ENCODE measurements at regions not wholly inside any gene's neighbourhood (a gene's known extent, or its start where the extent isn't known, plus 50 kb on each side); places are given as distances from the start of the nearest gene placed in this dataset.

- H3K4me1 ChIP-seq (ENCODE audit: control insufficient read depth, low read depth, low read length) = peaks cover 3% of the 10 kb centered on the region
- H3K27me3 ChIP-seq (ENCODE audit: control insufficient read depth, insufficient read depth, low read length) = no peaks in the 10 kb centered on the region
- no peak overlapping the region for H3K27ac ChIP-seq (ENCODE audit: low read length)
- no peak overlapping the region for H3K4me3 ChIP-seq (ENCODE audit: low read length)
- H3K36me3 ChIP-seq (ENCODE audit: control insufficient read depth, low read depth, low read length) = no peaks in the 10 kb centered on the region
- no peak overlapping the region for H3K9ac ChIP-seq (ENCODE audit: low read length)
- H3K9me3 ChIP-seq (ENCODE audit: control insufficient read depth, low read depth, low read length) = no peaks in the 10 kb centered on the region
These were observed 105.9 kb downstream of the ANKRD7 start for GRCh38 chr7:118330388-118330787.

- H3K36me3 ChIP-seq (ENCODE audit: control insufficient read depth, low read depth, low read length) = no peaks in the 10 kb centered on the region
- no peaks in the 10 kb centered on the region for H3K9me3 ChIP-seq (ENCODE audit: control insufficient read depth, low read depth, low read length)
- H3K9ac ChIP-seq (ENCODE audit: low read length) = no peak overlapping the region
- H3K4me1 ChIP-seq (ENCODE audit: control insufficient read depth, low read depth, low read length) = peaks cover 8% of the 10 kb centered on the region
- no peaks in the 10 kb centered on the region for H3K27me3 ChIP-seq (ENCODE audit: control insufficient read depth, insufficient read depth, low read length)
- H3K27ac ChIP-seq (ENCODE audit: low read length) = no peak overlapping the region
- H3K4me3 ChIP-seq (ENCODE audit: low read length) = no peak overlapping the region
These were observed 122.2 kb downstream of the ANKRD7 start for GRCh38 chr7:118346748-118347147.

- Histone ChIP-seq H3K4me1 (ENCODE audit: control insufficient read depth, low read depth, low read length) (peaks cover 8% of the 10 kb centered on the region), H3K27ac (ENCODE audit: low read length) (no peak overlapping the region), H3K36me3 (ENCODE audit: control insufficient read depth, low read depth, low read length) (no peaks in the 10 kb centered on the region), H3K9ac (ENCODE audit: low read length) (no peak overlapping the region), H3K9me3 (ENCODE audit: control insufficient read depth, low read depth, low read length) (no peaks in the 10 kb centered on the region), H3K4me3 (ENCODE audit: low read length) (no peak overlapping the region), H3K27me3 (ENCODE audit: control insufficient read depth, insufficient read depth, low read length) (no peaks in the 10 kb centered on the region)
These were observed 125.1 kb downstream of the ANKRD7 start for GRCh38 chr7:118349604-118350003.

- Histone ChIP-seq H3K4me3 (ENCODE audit: low read length) (no peak overlapping the region), H3K4me1 (ENCODE audit: control insufficient read depth, low read depth, low read length) (peaks cover 8% of the 10 kb centered on the region), H3K27ac (ENCODE audit: low read length) (no peak overlapping the region), H3K27me3 (ENCODE audit: control insufficient read depth, insufficient read depth, low read length) (no peaks in the 10 kb centered on the region), H3K9me3 (ENCODE audit: control insufficient read depth, low read depth, low read length) (no peaks in the 10 kb centered on the region), H3K36me3 (ENCODE audit: control insufficient read depth, low read depth, low read length) (no peaks in the 10 kb centered on the region), H3K9ac (ENCODE audit: low read length) (no peak overlapping the region)
These were observed 125.8 kb downstream of the ANKRD7 start for GRCh38 chr7:118350260-118350659.

GRCh38 chr7:118352867-118353453 lies 128.5 kb downstream of the ANKRD7 start:
- no peak overlapping the region for H3K4me3 ChIP-seq (ENCODE audit: low read length)
- no peaks in the 10 kb centered on the region for H3K9me3 ChIP-seq (ENCODE audit: control insufficient read depth, low read depth, low read length)
- no peaks in the 10 kb centered on the region for H3K4me1 ChIP-seq (ENCODE audit: control insufficient read depth, low read depth, low read length)
- no peak overlapping the region for H3K27ac ChIP-seq (ENCODE audit: low read length)
- no peaks in the 10 kb centered on the region for H3K27me3 ChIP-seq (ENCODE audit: control insufficient read depth, insufficient read depth, low read length)
- H3K36me3 ChIP-seq (ENCODE audit: control insufficient read depth, low read depth, low read length) = no peaks in the 10 kb centered on the region
- H3K9ac ChIP-seq (ENCODE audit: low read length) = no peak overlapping the region

- no peaks in the 10 kb centered on the region for H3K27me3 ChIP-seq (ENCODE audit: control insufficient read depth, insufficient read depth, low read length)
- no peaks in the 10 kb centered on the region for H3K9me3 ChIP-seq (ENCODE audit: control insufficient read depth, low read depth, low read length)
- H3K9ac ChIP-seq (ENCODE audit: low read length) = no peak overlapping the region
- no peak overlapping the region for H3K4me3 ChIP-seq (ENCODE audit: low read length)
- no peaks in the 10 kb centered on the region for H3K36me3 ChIP-seq (ENCODE audit: control insufficient read depth, low read depth, low read length)
- no peak overlapping the region for H3K27ac ChIP-seq (ENCODE audit: low read length)
- no peaks in the 10 kb centered on the region for H3K4me1 ChIP-seq (ENCODE audit: control insufficient read depth, low read depth, low read length)
These were observed 141.9 kb downstream of the ANKRD7 start for GRCh38 chr7:118366363-118366762.

GRCh38 chr7:118368958-118369357 lies 144.5 kb downstream of the ANKRD7 start:
- Histone ChIP-seq H3K27me3 (ENCODE audit: control insufficient read depth, insufficient read depth, low read length) (no peaks in the 10 kb centered on the region), H3K9me3 (ENCODE audit: control insufficient read depth, low read depth, low read length) (no peaks in the 10 kb centered on the region), H3K9ac (ENCODE audit: low read length) (no peak overlapping the region), H3K4me3 (ENCODE audit: low read length) (no peak overlapping the region), H3K36me3 (ENCODE audit: control insufficient read depth, low read depth, low read length) (no peaks in the 10 kb centered on the region), H3K27ac (ENCODE audit: low read length) (no peak overlapping the region), H3K4me1 (ENCODE audit: control insufficient read depth, low read depth, low read length) (no peaks in the 10 kb centered on the region)

GRCh38 chr7:118369987-118370386 lies 145.5 kb downstream of the ANKRD7 start:
- no peaks in the 10 kb centered on the region for H3K9me3 ChIP-seq (ENCODE audit: control insufficient read depth, low read depth, low read length)
- H3K27ac ChIP-seq (ENCODE audit: low read length) = no peak overlapping the region
- H3K4me1 ChIP-seq (ENCODE audit: control insufficient read depth, low read depth, low read length) = no peaks in the 10 kb centered on the region
- H3K36me3 ChIP-seq (ENCODE audit: control insufficient read depth, low read depth, low read length) = no peaks in the 10 kb centered on the region
- H3K27me3 ChIP-seq (ENCODE audit: control insufficient read depth, insufficient read depth, low read length) = no peaks in the 10 kb centered on the region
- no peak overlapping the region for H3K9ac ChIP-seq (ENCODE audit: low read length)
- H3K4me3 ChIP-seq (ENCODE audit: low read length) = no peak overlapping the region

- H3K4me1 ChIP-seq (ENCODE audit: control insufficient read depth, low read depth, low read length) = no peaks in the 10 kb centered on the region
- no peak overlapping the region for H3K4me3 ChIP-seq (ENCODE audit: low read length)
- H3K27me3 ChIP-seq (ENCODE audit: control insufficient read depth, insufficient read depth, low read length) = no peaks in the 10 kb centered on the region
- no peaks in the 10 kb centered on the region for H3K9me3 ChIP-seq (ENCODE audit: control insufficient read depth, low read depth, low read length)
- H3K9ac ChIP-seq (ENCODE audit: low read length) = no peak overlapping the region
- H3K27ac ChIP-seq (ENCODE audit: low read length) = no peak overlapping the region
- H3K36me3 ChIP-seq (ENCODE audit: control insufficient read depth, low read depth, low read length) = no peaks in the 10 kb centered on the region
These were observed 148.0 kb downstream of the ANKRD7 start for GRCh38 chr7:118372530-118372929.

- H3K36me3 ChIP-seq (ENCODE audit: control insufficient read depth, low read depth, low read length) = no peaks in the 10 kb centered on the region
- no peaks in the 10 kb centered on the region for H3K9me3 ChIP-seq (ENCODE audit: control insufficient read depth, low read depth, low read length)
- H3K9ac ChIP-seq (ENCODE audit: low read length) = no peak overlapping the region
- no peak overlapping the region for H3K27ac ChIP-seq (ENCODE audit: low read length)
- peaks cover 5% of the 10 kb centered on the region for H3K4me1 ChIP-seq (ENCODE audit: control insufficient read depth, low read depth, low read length)
- H3K27me3 ChIP-seq (ENCODE audit: control insufficient read depth, insufficient read depth, low read length) = no peaks in the 10 kb centered on the region
- no peak overlapping the region for H3K4me3 ChIP-seq (ENCODE audit: low read length)
These were observed 165.1 kb downstream of the ANKRD7 start for GRCh38 chr7:118389629-118390028.

- H3K9me3 ChIP-seq (ENCODE audit: control insufficient read depth, low read depth, low read length) = no peaks in the 10 kb centered on the region
- no peaks in the 10 kb centered on the region for H3K36me3 ChIP-seq (ENCODE audit: control insufficient read depth, low read depth, low read length)
- H3K27ac ChIP-seq (ENCODE audit: low read length) = no peak overlapping the region
- H3K4me1 ChIP-seq (ENCODE audit: control insufficient read depth, low read depth, low read length) = no peaks in the 10 kb centered on the region
- H3K9ac ChIP-seq (ENCODE audit: low read length) = no peak overlapping the region
- H3K4me3 ChIP-seq (ENCODE audit: low read length) = no peak overlapping the region
- no peaks in the 10 kb centered on the region for H3K27me3 ChIP-seq (ENCODE audit: control insufficient read depth, insufficient read depth, low read length)
These were observed 179.7 kb downstream of the ANKRD7 start for GRCh38 chr7:118404211-118404610.

- Histone ChIP-seq H3K27me3 (ENCODE audit: control insufficient read depth, insufficient read depth, low read length) (no peaks in the 10 kb centered on the region), H3K4me3 (ENCODE audit: low read length) (no peak overlapping the region), H3K9ac (ENCODE audit: low read length) (no peak overlapping the region), H3K4me1 (ENCODE audit: control insufficient read depth, low read depth, low read length) (no peaks in the 10 kb centered on the region), H3K27ac (ENCODE audit: low read length) (no peak overlapping the region), H3K9me3 (ENCODE audit: control insufficient read depth, low read depth, low read length) (no peaks in the 10 kb centered on the region), H3K36me3 (ENCODE audit: control insufficient read depth, low read depth, low read length) (no peaks in the 10 kb centered on the region)
These were observed 193.9 kb downstream of the ANKRD7 start for GRCh38 chr7:118418433-118418832.

Measured in iPS-18a (cell line).